ENCODE measurements at regions not wholly inside any gene's neighbourhood (a gene's known extent, or its start where the extent isn't known, plus 50 kb on each side); places are given as distances from the start of the nearest gene placed in this dataset.
"Not testable (repeated sequence)": the region's sequence is repeated elsewhere in the genome, so short reads cannot be mapped to it uniquely, and the experiment has no call there.

- Histone ChIP-seq H4K20me1 (no peaks in the 10 kb centered on the region), H3K4me2 (peak overlapping the region in 10 of 11 experiments; percentile 25 to 72 (median 56); a peak in 17 of 22 replicates), H3K4me3 (no peak overlapping the region), H3K27ac (peak overlapping the region; percentile 40 to 78 (median 69)), H3K9ac (peak overlapping the region in 2 of 11 experiments; percentile 28 to 39; a peak in 2 of 22 replicates), H3K36me3 (no peaks in the 10 kb centered on the region), H3K4me1 (peaks cover 0 to 37% (median 30%) of the 10 kb centered on the region in 10 experiments), H3K27me3 (no peaks in the 10 kb centered on the region), H3K9me3 (replicated peaks in 1 of 11) (peaks cover 24 to 42% (median 31%) of the 10 kb centered on the region in 11 experiments; a peak in 21 of 22 replicates)
- peak in 6 of 11 experiments; percentile 22 to 51 (median 28); a peak in 3 of 22 replicates for TF ChIP-seq Cebpa-rat (IDR thresholded peaks at IDR 0.05)
These were observed 251.6 kb upstream of the PTGER4 start for GRCh38 chr5:40428126-40428525.

- not testable (repeated sequence) for H4K20me1 ChIP-seq, H3K36me3 ChIP-seq, H3K4me3 ChIP-seq, H3K27me3 ChIP-seq, H3K9ac ChIP-seq, H3K27ac ChIP-seq, H3K4me2 ChIP-seq
- Histone ChIP-seq H3K4me1 (peaks cover 0 to 27% (median 6%) of the 10 kb centered on the region in 10 experiments; a peak in 15 of 20 replicates), H3K9me3 (replicated peaks in 1 of 11) (peaks cover 21 to 38% (median 23%) of the 10 kb centered on the region in 11 experiments)
These were observed 262.5 kb upstream of the PTGER4 start for GRCh38 chr5:40417046-40417810.

GRCh38 chr5:40416588-40416987, 263.1 kb upstream of the PTGER4 start:
- Histone ChIP-seq H3K27ac (no peak overlapping the region), H3K9ac (no peak overlapping the region), H3K4me3 (no peak overlapping the region), H3K9me3 (replicated peaks in 1 of 11) (peaks cover 21 to 41% (median 28%) of the 10 kb centered on the region in 11 experiments), H3K27me3 (no peaks in the 10 kb centered on the region), H4K20me1 (no peaks in the 10 kb centered on the region), H3K36me3 (no peaks in the 10 kb centered on the region), H3K4me1 (peaks cover 5 to 34% (median 13%) of the 10 kb centered on the region in 10 experiments), H3K4me2 (no peak overlapping the region)
- no peak for TF ChIP-seq Cebpa-rat (IDR thresholded peaks at IDR 0.05)

- TF ChIP-seq Cebpa-rat (IDR thresholded peaks at IDR 0.05) = no peak
These were observed 263.6 kb upstream of the PTGER4 start for GRCh38 chr5:40416098-40416497.

DNA sequence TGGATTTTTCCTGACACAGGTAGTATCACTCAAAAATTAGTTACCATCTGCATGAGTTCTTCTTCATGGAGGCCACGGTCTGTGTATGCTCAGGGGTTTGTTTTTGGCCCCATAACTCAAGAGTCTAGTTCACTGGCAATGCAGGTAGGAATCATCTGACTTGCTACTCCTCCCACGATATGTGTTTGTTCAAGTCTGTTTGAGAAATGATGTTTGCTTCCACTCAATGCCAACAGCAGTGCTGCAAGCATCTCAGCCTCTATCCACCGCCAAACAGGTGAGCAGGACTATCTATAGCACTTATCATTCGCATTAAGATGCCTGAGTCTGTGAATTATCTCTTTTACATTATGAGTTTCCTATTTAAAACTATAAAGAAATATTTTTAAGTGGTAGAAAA, 264.8 kb upstream of the PTGER4 start:
- H4K20me1 ChIP-seq = no peaks in the 10 kb centered on the region
- TF ChIP-seq Cebpa-rat (IDR thresholded peaks at IDR 0.05) = no peak
- H3K4me2 ChIP-seq = no peak overlapping the region
- no peaks in the 10 kb centered on the region for H3K36me3 ChIP-seq
- no peaks in the 10 kb centered on the region for H3K27me3 ChIP-seq
- no peak overlapping the region for H3K9ac ChIP-seq
- H3K9me3 ChIP-seq (replicated peaks in 1 of 11) = peaks cover 14 to 35% (median 24%) of the 10 kb centered on the region in 11 experiments
- H3K4me3 ChIP-seq = no peak overlapping the region
- H3K27ac ChIP-seq = no peak overlapping the region
- peaks cover 22 to 50% (median 29%) of the 10 kb centered on the region in 10 experiments for H3K4me1 ChIP-seq

More at GRCh38 chr5:40416098-40416497, 263.6 kb upstream of the PTGER4 start:
- Histone ChIP-seq H3K36me3 (no peaks in the 10 kb centered on the region), H3K27ac (no peak overlapping the region), H3K4me2 (no peak overlapping the region), H4K20me1 (no peaks in the 10 kb centered on the region), H3K27me3 (no peaks in the 10 kb centered on the region), H3K4me1 (peaks cover 10 to 38% (median 18%) of the 10 kb centered on the region in 10 experiments), H3K4me3 (no peak overlapping the region), H3K9me3 (replicated peaks in 1 of 11) (peaks cover 16 to 37% (median 27%) of the 10 kb centered on the region in 11 experiments), H3K9ac (no peak overlapping the region)

DNA sequence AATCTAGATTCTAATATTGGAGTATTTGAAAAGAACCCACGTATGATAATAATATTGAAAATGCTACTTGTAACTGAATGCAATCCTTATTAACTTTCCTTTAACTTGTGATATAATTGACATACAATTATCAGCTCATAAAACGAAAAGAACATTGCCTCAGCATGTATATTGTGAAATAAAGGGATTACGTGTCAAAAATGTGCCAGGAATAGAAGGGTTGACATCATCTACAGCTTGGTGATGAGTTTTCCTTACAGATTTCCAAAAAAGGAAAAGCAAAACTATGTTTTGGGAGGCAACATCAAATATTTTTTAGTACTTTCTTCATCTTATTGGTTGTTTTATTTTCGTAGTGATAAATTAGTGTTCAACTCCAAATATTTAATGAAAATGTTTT, 266.0 kb upstream of the PTGER4 start:
- peaks cover 33 to 55% (median 41%) of the 10 kb centered on the region in 10 experiments for H3K4me1 ChIP-seq
- H3K36me3 ChIP-seq = no peaks in the 10 kb centered on the region
- H3K4me2 ChIP-seq = peak overlapping the region in 1 of 11 experiments; percentile 82; a peak in 3 of 22 replicates
- H3K4me3 ChIP-seq = no peak overlapping the region
- H4K20me1 ChIP-seq = no peaks in the 10 kb centered on the region
- TF ChIP-seq Cebpa-rat (IDR thresholded peaks at IDR 0.05) = no peak
- peaks cover 14 to 33% (median 23%) of the 10 kb centered on the region in 11 experiments for H3K9me3 ChIP-seq (replicated peaks in 1 of 11)
- no peaks in the 10 kb centered on the region for H3K27me3 ChIP-seq
- H3K27ac ChIP-seq = peak overlapping the region in 2 of 11 experiments; percentile 92 to 96; a peak in 1 of 22 replicates
- H3K9ac ChIP-seq = no peak overlapping the region

GRCh38 chr5:40412771-40413170, 266.9 kb upstream of the PTGER4 start:
- TF ChIP-seq Cebpa-rat (IDR thresholded peaks at IDR 0.05) = no peak
- Histone ChIP-seq H3K4me3 (no peak overlapping the region), H3K4me1 (peaks cover 35 to 64% (median 50%) of the 10 kb centered on the region in 10 experiments), H3K4me2 (peak overlapping the region in 5 of 11 experiments; percentile 71 to 82 (median 78); a peak in 7 of 22 replicates), H3K27ac (peak overlapping the region in 3 of 11 experiments; percentile 92 to 96 (median 95); a peak in 6 of 22 replicates), H3K36me3 (no peaks in the 10 kb centered on the region), H4K20me1 (no peaks in the 10 kb centered on the region), H3K9me3 (replicated peaks in 1 of 11) (peaks cover 12 to 32% (median 21%) of the 10 kb centered on the region in 11 experiments), H3K9ac (no peak overlapping the region), H3K27me3 (no peaks in the 10 kb centered on the region)

DNA sequence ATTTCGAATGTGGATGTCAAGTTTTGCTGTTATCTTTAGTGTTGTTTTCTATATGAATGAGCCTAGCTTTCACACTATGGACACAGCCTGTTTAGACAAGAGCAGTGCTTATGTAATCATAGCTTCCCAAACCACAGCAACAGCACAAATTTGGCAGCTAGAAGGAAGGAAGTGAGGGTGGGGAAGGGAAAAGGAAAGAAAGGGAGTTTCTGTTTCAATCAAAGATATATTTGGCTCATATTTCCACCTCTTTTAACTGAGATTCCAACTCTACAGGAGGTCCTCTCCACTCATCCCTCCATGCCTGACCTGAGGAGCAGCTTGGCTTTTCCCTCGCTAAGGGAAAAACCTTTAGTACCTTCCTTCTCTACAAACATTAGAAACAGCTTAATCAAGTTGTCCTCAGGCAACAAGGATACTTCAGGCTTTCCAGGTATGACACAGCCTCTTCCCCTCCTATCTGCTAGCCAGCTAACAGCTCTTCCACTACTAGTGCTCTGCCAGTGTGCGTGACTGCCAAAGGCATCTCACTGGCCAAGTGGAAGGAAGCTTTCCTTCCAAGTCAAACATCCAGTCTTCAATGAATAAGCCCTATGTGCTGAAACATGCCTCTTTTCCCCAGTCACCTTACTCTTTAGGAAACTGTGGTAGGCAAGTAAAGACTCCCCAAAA, 268.6 kb upstream of the PTGER4 start:
- Histone ChIP-seq H4K20me1 (no peaks in the 10 kb centered on the region), H3K36me3 (no peaks in the 10 kb centered on the region), H3K4me1 (peaks cover 51 to 81% (median 67%) of the 10 kb centered on the region in 10 experiments), H3K27ac (peak overlapping the region; percentile 83 to 96 (median 87)), H3K27me3 (no peaks in the 10 kb centered on the region), H3K9me3 (replicated peaks in 1 of 11) (peaks cover 6 to 32% (median 23%) of the 10 kb centered on the region in 11 experiments; a peak in 21 of 22 replicates), H3K4me3 (peak overlapping the region in 8 of 10 experiments; percentile 4 to 43 (median 28); a peak in 11 of 20 replicates), H3K9ac (peak overlapping the region; percentile 64 to 76 (median 70); a peak in 21 of 22 replicates), H3K4me2 (peak overlapping the region; percentile 67 to 87 (median 79))
- TF ChIP-seq Cebpa-rat (IDR thresholded peaks at IDR 0.05) = peak in 5 of 11 experiments; percentile 34 to 54 (median 46); a peak in 5 of 22 replicates

Measured in BLaER1 treated with 17β-estradiol and CSF1 and Interleukin-3, amounts not matched to agents 10 nM and 100 nM (cell line).